ENCODE measurements at regions not wholly inside any gene's neighbourhood (a gene's known extent, or its start where the extent isn't known, plus 50 kb on each side); places are given as distances from the start of the nearest gene placed in this dataset.

DNA sequence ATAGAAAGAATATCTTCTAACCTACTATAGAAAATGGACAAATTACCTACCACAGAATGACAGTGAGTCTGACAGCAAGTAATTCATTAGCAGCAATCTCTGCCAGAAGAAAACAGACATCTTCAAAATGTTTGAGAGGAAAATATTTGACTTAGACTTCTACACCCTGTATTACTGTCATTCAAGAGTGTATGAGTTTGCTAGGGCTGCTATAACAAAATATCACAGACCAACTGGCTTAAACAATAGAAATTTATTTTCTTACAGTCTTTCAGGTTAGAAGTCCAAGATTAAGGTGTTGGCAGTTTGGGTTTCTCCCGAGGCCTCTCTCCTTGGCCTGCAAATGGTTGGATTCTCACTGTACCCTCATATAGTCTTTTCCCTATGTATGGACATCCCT, 52.9 kb upstream of the FGGY start:
- no peak for DNase-seq (ENCODE audit: low read depth)

DNA sequence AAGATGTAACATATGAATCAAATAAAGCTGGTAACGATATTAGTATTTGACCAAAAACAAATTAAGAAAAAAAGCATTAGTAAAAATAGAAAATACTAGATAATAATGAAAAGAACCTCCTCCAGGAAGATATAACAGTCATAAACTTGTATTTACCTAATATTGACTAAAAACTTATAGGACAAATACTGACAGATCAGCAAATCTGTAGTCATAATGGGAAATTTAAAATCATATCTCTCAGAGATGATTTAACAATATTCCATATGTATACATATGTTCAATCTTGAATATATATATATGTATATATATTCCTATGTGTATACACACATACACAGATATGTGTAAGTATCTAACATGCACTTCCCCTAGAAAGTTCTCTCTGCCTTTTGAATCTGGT, 52.0 kb upstream of the FGGY start:
- DNase-seq (ENCODE audit: low read depth): no peak
